ENCODE measurements at regions not wholly inside any gene's neighbourhood (a gene's known extent, or its start where the extent isn't known, plus 50 kb on each side); places are given as distances from the start of the nearest gene placed in this dataset.

DNA sequence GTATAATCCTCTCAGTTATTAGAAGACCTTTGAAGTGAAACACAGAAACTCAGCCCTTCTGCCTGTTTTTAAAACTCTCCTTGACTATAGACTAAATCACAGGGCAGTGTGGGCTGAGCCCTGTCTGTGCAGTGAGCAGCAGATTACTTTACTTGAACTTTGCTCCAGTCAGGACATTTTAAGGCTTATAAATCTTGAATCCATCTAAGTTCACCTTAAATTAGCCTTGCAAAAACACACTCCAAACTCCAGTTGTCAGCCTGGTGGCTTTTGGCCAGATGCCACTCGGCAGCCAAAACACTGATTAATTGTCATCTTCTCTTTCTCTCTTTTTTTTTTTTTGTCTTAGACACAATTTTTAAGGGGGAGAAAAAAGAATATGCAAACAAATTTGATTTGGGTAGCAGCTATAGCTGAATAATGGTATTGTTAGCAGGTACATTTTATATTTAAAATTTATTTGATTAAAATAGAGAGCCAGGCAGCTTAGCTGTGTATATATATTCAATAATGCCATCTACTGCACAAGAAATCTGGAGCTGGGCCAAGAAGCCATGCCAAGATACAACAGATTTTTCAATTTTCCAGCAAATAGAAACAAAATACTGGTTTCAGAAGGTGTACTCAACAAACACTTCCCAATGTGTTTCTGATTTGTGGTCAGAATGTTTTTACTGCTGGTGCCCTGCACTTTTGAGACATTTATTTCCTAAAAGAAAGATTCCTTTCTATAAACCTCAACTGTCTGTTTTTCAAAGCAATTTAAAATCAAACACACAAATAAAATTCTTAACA is 247.7 kb downstream of the TFEC start:
- Mint-ChIP-seq H3K27ac (ENCODE audit: low read depth, unreplicated experiment) (no peak overlapping the region), H3K4me1 (ENCODE audit: insufficient read depth, unreplicated experiment) (no peaks in the 10 kb centered on the region), H3K9me3 (ENCODE audit: unreplicated experiment) (no peaks in the 10 kb centered on the region), H3K36me3 (ENCODE audit: insufficient read depth, unreplicated experiment) (no peaks in the 10 kb centered on the region), H3K4me3 (ENCODE audit: unreplicated experiment) (no peak overlapping the region), H3K27me3 (ENCODE audit: insufficient read depth, unreplicated experiment) (peaks cover 74% of the 10 kb centered on the region)
- no peak for DNase-seq (ENCODE audit: unreplicated experiment)
- BruUV-seq (replicated peaks): no TSS peak
- TF ChIP-seq, protein P1, sequence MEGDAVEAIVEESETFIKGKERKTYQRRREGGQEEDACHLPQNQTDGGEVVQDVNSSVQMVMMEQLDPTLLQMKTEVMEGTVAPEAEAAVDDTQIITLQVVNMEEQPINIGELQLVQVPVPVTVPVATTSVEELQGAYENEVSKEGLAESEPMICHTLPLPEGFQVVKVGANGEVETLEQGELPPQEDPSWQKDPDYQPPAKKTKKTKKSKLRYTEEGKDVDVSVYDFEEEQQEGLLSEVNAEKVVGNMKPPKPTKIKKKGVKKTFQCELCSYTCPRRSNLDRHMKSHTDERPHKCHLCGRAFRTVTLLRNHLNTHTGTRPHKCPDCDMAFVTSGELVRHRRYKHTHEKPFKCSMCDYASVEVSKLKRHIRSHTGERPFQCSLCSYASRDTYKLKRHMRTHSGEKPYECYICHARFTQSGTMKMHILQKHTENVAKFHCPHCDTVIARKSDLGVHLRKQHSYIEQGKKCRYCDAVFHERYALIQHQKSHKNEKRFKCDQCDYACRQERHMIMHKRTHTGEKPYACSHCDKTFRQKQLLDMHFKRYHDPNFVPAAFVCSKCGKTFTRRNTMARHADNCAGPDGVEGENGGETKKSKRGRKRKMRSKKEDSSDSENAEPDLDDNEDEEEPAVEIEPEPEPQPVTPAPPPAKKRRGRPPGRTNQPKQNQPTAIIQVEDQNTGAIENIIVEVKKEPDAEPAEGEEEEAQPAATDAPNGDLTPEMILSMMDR (IDR thresholded peaks at IDR 0.05; ENCODE audit: unreplicated experiment): no peak
- intact Hi-C loops (cut with micrococcal nuclease): no loop called here
- CTCF ChIA-PET: no interaction called here
- POLR2A ChIA-PET: no interaction called here

DNA sequence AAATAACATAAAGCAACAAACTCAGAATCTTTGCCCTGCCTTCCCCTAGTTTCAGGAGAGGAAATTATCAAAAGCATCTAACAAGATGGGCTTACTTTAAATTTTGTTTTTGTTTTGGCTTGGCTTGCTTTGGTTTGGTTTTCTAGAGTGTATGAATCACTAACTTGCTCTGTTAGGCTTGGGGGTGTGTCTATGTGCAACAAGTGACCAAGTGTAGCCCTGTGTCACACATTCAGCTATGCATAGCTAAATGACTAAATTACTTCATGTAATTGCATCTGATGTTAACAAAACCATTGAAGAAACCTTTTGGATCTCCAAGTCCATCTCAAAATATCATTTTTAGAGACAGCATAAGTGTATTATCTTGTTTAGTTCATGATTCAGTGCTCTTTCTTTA is 251.0 kb downstream of the TFEC start:
- TF ChIP-seq, protein P1 (IDR thresholded peaks at IDR 0.05; ENCODE audit: unreplicated experiment): no peak
- no peaks in the 10 kb centered on the region for H3K4me1 Mint-ChIP-seq (ENCODE audit: insufficient read depth, unreplicated experiment)
- no peaks in the 10 kb centered on the region for H3K9me3 Mint-ChIP-seq (ENCODE audit: unreplicated experiment)
- DNase-seq (ENCODE audit: unreplicated experiment): no peak
- H3K4me3 Mint-ChIP-seq (ENCODE audit: unreplicated experiment): no peak overlapping the region
- ChIA-PET CTCF (no interaction called here), POLR2A (interaction anchor here (0.7 kb wide), 1 partner anchor 301 kb away, joined by 3 read pairs; no protein-coding TSS in a partner anchor)
- H3K36me3 Mint-ChIP-seq (ENCODE audit: insufficient read depth, unreplicated experiment): no peaks in the 10 kb centered on the region
- BruUV-seq (replicated peaks): no TSS peak
- intact Hi-C loops (cut with micrococcal nuclease): no loop called here
- H3K27me3 Mint-ChIP-seq (ENCODE audit: insufficient read depth, unreplicated experiment): peaks cover 60% of the 10 kb centered on the region
- H3K27ac Mint-ChIP-seq (ENCODE audit: low read depth, unreplicated experiment): no peak overlapping the region

DNA sequence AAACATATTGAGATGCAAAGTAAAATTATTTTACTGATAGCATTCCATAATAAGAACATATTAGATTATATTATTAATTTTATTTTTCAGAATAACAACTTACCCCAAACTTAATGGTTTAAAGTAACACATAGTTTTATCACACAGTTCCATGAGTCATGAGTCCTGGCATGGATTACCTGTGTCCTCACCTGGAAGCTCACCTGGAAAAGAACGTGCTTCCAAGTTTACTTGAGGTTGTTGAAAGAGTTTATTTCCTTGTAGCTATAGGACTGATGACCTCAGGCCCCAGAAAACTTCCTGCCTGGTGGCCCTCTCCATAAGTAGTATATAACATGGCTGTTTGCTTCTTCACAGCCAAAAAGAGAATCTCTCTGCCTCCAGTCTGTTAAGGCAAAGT is 254.6 kb downstream of the TFEC start:
- POLR2A ChIA-PET: no interaction called here

DNA sequence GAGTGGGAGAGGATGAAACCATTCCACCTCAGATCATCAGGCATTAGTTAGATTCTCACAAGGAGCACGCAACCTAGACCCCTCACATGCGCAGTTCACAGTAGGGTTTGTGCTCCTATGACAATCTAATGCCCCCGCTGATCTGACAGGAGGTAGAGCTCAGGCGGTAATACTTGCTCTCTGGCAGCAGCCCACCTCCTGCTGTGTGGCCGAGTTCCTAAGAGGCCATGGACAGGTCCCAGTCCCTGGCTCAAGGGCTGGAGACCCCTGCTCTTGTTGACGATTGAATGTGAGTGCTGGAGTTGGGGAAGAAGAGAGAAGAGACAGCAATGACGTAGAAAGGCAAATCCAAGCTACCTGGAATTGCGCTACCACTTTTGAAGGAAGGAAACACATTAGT is 267.2 kb downstream of the TFEC start:
- TF ChIP-seq, protein P1 (IDR thresholded peaks at IDR 0.05; ENCODE audit: unreplicated experiment): no peak
- H3K4me3 Mint-ChIP-seq (ENCODE audit: unreplicated experiment): no peak overlapping the region
- H3K9me3 Mint-ChIP-seq (ENCODE audit: unreplicated experiment): no peaks in the 10 kb centered on the region
- DNase-seq (ENCODE audit: unreplicated experiment): no peak
- ChIA-PET POLR2A (no interaction called here), CTCF (no interaction called here)
- no peaks in the 10 kb centered on the region for H3K4me1 Mint-ChIP-seq (ENCODE audit: insufficient read depth, unreplicated experiment)
- no peaks in the 10 kb centered on the region for H3K36me3 Mint-ChIP-seq (ENCODE audit: insufficient read depth, unreplicated experiment)
- no TSS peak for BruUV-seq (replicated peaks)
- peaks cover 34% of the 10 kb centered on the region for H3K27me3 Mint-ChIP-seq (ENCODE audit: insufficient read depth, unreplicated experiment)
- no peak overlapping the region for H3K27ac Mint-ChIP-seq (ENCODE audit: low read depth, unreplicated experiment)
- intact Hi-C loops (cut with micrococcal nuclease): no loop called here

More for the DNA sequence above, 254.6 kb downstream of the TFEC start:
- TF ChIP-seq, protein P1 (IDR thresholded peaks at IDR 0.05; ENCODE audit: unreplicated experiment): no peak
- H3K27me3 Mint-ChIP-seq (ENCODE audit: insufficient read depth, unreplicated experiment): peaks cover 85% of the 10 kb centered on the region
- intact Hi-C loops (cut with micrococcal nuclease): no loop called here
- no peaks in the 10 kb centered on the region for H3K4me1 Mint-ChIP-seq (ENCODE audit: insufficient read depth, unreplicated experiment)
- no TSS peak for BruUV-seq (replicated peaks)
- CTCF ChIA-PET: no interaction called here
- no peak overlapping the region for H3K4me3 Mint-ChIP-seq (ENCODE audit: unreplicated experiment)
- H3K36me3 Mint-ChIP-seq (ENCODE audit: insufficient read depth, unreplicated experiment): no peaks in the 10 kb centered on the region
- no peak overlapping the region for H3K27ac Mint-ChIP-seq (ENCODE audit: low read depth, unreplicated experiment)
- no peak for DNase-seq (ENCODE audit: unreplicated experiment)
- H3K9me3 Mint-ChIP-seq (ENCODE audit: unreplicated experiment): no peaks in the 10 kb centered on the region
